CD4-positive, alpha-beta T cell treated with Interferon alpha-2 for 1 hour (primary cell): ENCODE measurements at regions not wholly inside any gene's neighbourhood (a gene's known extent, or its start where the extent isn't known, plus 50 kb on each side); places are given as distances from the start of the nearest gene placed in this dataset.

ENCODE experiments used
- DNase-seq, 2 donors: peaks; one replicate each; pipeline ENCODE4 v3.0.0-alpha.2; 2020 to 2022

GRCh38 chrX:44040406-44040805 lies 67.2 kb upstream of the NDP start:
- no peak for DNase-seq

GRCh38 chrX:44039556-44039955 lies 66.4 kb upstream of the NDP start:
- no peak for DNase-seq

- DNase-seq: no peak
Measured at GRCh38 chrX:44036336-44036735, 63.1 kb upstream of the NDP start.

GRCh38 chrX:44035571-44035970 lies 62.4 kb upstream of the NDP start:
- DNase-seq: no peak

- no peak for DNase-seq
Measured at GRCh38 chrX:44032479-44032878, 59.3 kb upstream of the NDP start.

- no peak for DNase-seq
Measured at GRCh38 chrX:44025555-44025954, 52.4 kb upstream of the NDP start.
